ENCODE measurements at regions not wholly inside any gene's neighbourhood (a gene's known extent, or its start where the extent isn't known, plus 50 kb on each side); places are given as distances from the start of the nearest gene placed in this dataset.
"Not testable (repeated sequence)": the region's sequence is repeated elsewhere in the genome, so short reads cannot be mapped to it uniquely, and the experiment has no call there.

GRCh38 chr3:103787164-103787871 lies 1352.5 kb downstream of the ZPLD1 start:
- no peak for DNase-seq

GRCh38 chr3:103787879-103788278 lies 1353.1 kb downstream of the ZPLD1 start:
- no peak for DNase-seq

- no peak for DNase-seq
Measured at GRCh38 chr3:103791786-103792515, 1357.1 kb downstream of the ZPLD1 start.

DNA sequence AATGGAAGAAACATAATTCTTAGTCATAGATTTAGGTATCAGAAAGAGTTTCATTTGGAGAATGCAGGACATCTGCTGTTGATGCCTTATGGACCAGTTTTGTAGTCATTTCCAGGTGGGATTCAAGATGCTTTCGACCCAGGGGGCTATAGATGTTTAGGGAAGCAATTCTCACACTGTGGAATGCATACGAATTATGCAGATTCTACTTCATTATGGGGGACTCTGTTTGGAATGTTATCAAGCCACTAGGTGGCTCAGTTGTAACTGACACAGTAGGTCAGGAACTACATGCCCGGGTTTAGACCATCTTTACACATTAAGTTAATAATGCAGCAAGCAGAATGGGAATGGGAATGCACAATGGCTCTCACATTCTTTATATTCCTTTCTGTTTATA lies 1359.8 kb downstream of the ZPLD1 start:
- DNase-seq = peak in 1 of 3 donors; percentile 8

- no peak for DNase-seq
Measured at GRCh38 chr3:103796068-103796467, 1361.3 kb downstream of the ZPLD1 start.

DNA sequence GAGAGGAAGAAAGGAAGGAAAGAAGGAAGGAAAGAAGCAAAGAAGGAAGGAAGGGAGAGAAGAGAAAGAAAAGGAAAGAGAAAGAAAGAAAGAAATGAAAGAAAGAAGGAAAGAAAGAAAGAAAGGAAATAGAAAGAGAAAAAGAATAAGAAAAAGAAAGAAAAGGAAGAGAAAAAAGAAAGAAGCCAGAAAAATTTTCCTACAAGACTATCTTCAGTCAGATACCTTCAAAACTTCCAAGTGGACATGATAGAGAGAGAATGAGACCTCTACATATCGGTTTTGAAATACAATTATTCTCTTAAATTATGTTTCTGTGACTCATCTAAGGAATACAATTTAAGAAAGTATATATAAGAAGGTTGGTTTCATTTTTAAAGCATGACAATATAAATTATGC lies 1369.0 kb downstream of the ZPLD1 start:
- no peak for DNase-seq

DNA sequence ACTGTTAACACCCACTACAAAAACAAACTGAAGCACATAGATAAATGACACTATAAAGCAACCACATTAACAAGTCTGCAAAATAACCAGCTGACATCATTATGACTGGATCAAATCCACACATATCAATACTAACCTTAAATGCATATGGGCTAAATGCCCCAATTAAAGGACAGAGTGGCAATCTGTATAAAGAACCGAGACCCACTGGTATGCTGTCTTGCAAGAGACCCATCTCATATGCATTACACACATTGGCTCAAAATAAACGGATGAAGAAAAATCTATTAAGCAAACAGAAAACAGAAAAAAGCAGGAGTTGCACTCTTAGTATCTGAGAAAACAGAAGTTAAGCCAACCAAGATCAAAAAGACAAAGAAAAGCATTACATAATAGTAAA lies 1375.4 kb downstream of the ZPLD1 start:
- DNase-seq = no peak

- DNase-seq = no peak
Measured at GRCh38 chr3:103813955-103814354, 1379.1 kb downstream of the ZPLD1 start.

DNA sequence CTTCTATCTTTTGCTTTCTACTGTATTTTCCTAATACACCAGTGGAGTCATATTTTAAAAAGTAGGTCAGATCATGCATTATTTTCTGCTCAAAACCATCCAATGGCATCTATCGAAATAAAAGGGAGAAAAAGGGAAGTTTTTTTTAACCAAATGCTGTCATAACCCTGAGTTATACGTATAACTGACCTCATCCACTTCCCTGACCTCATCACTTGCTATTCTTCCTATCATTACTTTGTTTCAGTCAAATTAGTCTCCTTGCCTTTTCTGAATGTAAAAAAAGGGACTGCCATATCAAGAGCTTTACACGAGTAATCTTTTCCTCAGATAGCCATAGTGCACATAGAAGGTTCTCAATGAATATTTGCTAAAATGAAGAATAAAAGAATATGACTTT lies 1383.6 kb downstream of the ZPLD1 start:
- DNase-seq = no peak

GRCh38 chr3:103818800-103819199 lies 1384.0 kb downstream of the ZPLD1 start:
- peak in 1 of 3 donors; percentile 10 for DNase-seq

GRCh38 chr3:103825586-103825985 lies 1390.8 kb downstream of the ZPLD1 start:
- peak in 2 of 3 donors; percentile 4 to 25 for DNase-seq

- no peak for DNase-seq
Measured at GRCh38 chr3:103829723-103830326, 1395.0 kb downstream of the ZPLD1 start.

DNA sequence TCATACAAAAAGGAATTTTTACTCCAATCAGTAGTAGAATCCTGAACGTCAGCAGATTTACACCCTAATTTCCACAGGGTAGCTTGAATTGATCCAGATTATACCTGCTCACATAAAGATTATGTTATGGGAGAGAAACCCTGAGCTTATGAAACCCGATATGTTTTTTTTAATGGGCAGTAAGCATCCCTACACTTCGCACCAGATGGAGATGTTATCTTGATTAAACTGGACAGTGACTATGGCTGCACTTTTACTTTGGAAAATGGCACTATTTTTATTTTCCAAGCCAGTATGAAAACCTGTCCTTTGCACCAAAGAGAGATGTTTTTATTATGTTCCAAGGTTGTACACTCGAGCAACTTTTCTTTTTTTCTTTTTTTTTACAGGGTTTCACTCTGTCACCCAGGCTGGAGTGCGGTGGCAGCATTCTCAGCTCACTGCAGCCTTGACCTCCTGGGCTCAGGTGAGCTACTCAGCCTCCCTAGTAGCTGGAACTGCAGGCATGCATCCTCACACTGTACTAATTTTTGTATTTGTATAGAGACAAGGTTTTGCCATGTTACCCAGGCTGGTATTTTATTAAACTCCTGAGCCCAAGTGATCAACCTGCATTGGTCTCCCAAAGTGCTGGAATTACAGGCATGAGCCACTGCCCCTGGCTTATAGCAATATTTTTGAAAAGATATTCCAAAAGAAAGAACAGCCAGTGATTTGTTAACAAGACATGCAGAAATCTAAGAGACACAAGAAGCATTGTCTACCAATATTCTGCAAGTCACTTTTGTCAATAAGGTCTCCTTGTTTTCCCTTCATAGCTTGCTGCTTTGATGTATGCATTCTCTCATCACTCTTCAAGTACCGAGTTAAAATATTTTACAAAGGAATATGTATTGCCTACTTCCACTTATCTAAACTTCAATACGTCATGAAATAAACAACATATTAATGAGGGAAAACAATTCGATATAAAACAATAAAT lies 1412.6 kb downstream of the ZPLD1 start:
- no peak for DNase-seq

GRCh38 chr3:103851793-103852192 lies 1417.0 kb downstream of the ZPLD1 start:
- DNase-seq = no peak

- DNase-seq = no peak
Measured at GRCh38 chr3:103862415-103862814, 1427.6 kb downstream of the ZPLD1 start.

DNA sequence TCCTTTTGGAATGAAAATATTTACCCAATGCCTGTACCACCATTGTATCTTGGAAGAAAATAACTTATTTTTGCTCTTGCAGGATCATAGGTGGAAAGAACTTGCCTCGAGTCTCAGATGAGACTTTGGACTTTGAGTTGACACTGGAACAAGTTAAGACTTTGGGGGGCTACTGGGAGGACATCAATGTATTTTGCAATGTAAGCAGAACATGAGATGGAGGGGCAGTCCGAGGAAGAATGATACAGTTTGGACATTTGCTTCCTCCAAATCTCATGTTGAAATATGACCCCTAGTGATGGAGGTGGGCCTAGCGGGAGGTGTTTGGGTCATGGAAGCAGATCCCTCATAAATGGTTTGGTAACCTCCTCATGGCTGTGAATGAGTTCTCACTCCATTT lies 1428.6 kb downstream of the ZPLD1 start:
- no peak for DNase-seq

- DNase-seq = no peak
Measured at GRCh38 chr3:103866113-103866512, 1431.3 kb downstream of the ZPLD1 start.

GRCh38 chr3:103873021-103873420 lies 1438.2 kb downstream of the ZPLD1 start:
- DNase-seq = no peak

DNA sequence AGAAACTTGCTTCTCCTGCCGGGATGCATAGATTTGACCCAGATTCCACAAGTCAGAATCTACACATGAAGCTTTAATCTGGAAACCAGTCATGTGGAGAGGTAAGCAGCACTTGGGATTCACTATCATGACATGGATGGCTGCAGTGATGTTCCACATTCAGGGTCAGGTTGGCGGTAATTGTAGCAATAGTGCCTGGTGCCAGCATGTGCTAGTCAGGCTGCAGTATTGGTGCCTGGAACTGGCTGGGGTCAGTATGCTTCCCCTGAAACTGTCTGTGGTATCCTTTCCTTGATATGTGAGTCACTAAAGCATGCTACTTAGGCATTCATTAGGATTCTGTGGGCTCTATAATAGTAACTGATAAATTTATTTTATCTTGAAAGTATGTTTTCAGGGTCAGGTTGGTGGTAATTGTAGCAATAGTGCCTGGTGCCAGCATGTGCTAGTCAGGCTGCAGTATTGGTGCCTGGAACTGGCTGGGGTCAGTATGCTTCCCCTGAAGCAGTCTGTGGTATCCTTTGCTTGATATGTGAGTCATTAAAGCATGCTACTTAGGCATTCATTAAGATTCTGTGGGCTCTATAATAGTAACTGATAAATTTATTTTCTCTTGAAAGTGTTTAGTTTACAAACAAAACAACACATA lies 1439.2 kb downstream of the ZPLD1 start:
- no peak for DNase-seq

- not testable (repeated sequence) for DNase-seq
Measured at GRCh38 chr3:103881809-103882208, 1447.0 kb downstream of the ZPLD1 start.

GRCh38 chr3:103889675-103890074 lies 1454.9 kb downstream of the ZPLD1 start:
- no peak for DNase-seq
